WTC11 (cell line): ENCODE measurements at regions not wholly inside any gene's neighbourhood (a gene's known extent, or its start where the extent isn't known, plus 50 kb on each side); places are given as distances from the start of the nearest gene placed in this dataset.

Experiments
- ATAC-seq: fragments of 200-7000 bp; cut with Tn5 transposase; 2 replicates; pipeline ENCODE4 v1.10.0; 2021; ENCODE audit warnings: mild to moderate bottlenecking, moderate library complexity
- CTCF ChIA-PET: fragments of 300-600 bp; sonication (Branson Sonifier 250); formaldehyde crosslinking; loops from one replicate; lab custom pipeline; 2021; ENCODE audit warnings: antibody characterized with exemption; lab: Charles Lee
- POLR2A ChIA-PET: fragments of 350-600 bp; sonication (Branson Sonifier 250); formaldehyde crosslinking; loops from one replicate; lab custom pipeline; 2021; ENCODE audit warnings: antibody characterized with exemption; lab: Charles Lee
- DNase-seq: peaks from one replicate; pipeline ENCODE4 v3.0.0; 2021; ENCODE audit warnings: low spot score
- H3K27ac Mint-ChIP-seq: 2 replicates; pipeline ENCODE4 v1.8.0; 2021; ENCODE audit warnings: mixed read lengths
- H3K27me3 Mint-ChIP-seq: 2 replicates; pipeline ENCODE4 v1.8.0; 2021; ENCODE audit warnings: low read depth, mild to moderate bottlenecking, moderate library complexity, mixed read lengths
- H3K36me3 Mint-ChIP-seq: 2 replicates; pipeline ENCODE4 v1.8.0; 2021; ENCODE audit warnings: mixed read lengths
- H3K4me1 Mint-ChIP-seq: 2 replicates; pipeline ENCODE4 v1.8.0; 2022; ENCODE audit warnings: mixed read lengths
- H3K4me3 Mint-ChIP-seq: 2 replicates; pipeline ENCODE4 v1.8.0; 2021; ENCODE audit warnings: mild to moderate bottlenecking, moderate library complexity, mixed read lengths
- H3K9me3 Mint-ChIP-seq: 2 replicates; pipeline ENCODE4 v1.8.0; 2021; ENCODE audit warnings: mixed read lengths
- ATF1 ChIP-seq: sonication (generic); formaldehyde crosslinking; IDR thresholded peaks from 2 replicates; pipeline ENCODE4 v1.8.1; 2023; ENCODE audit warnings: mild to moderate bottlenecking, moderate library complexity, missing genetic modification reagents
- CREM ChIP-seq: sonication (generic); formaldehyde crosslinking; IDR thresholded peaks from 2 replicates; pipeline ENCODE4 v1.8.1; 2022; ENCODE audit warnings: mild to moderate bottlenecking, missing genetic modification reagents, moderate library complexity
- EMX1 ChIP-seq: fragments of 250-450 bp; sonication (Bioruptor Pico); IDR thresholded peaks from 2 replicates; pipeline ENCODE4 v1.8.0; 2021; ENCODE audit warnings: mild to moderate bottlenecking
- ETV6 ChIP-seq: sonication (generic); formaldehyde crosslinking; IDR thresholded peaks from 2 replicates; pipeline ENCODE4 v1.8.1; 2022; ENCODE audit warnings: mild to moderate bottlenecking, missing genetic modification reagents
- FOXJ3 ChIP-seq: sonication (generic); formaldehyde crosslinking; IDR thresholded peaks from 2 replicates; pipeline ENCODE4 v1.9.0; 2021; ENCODE audit warnings: missing genetic modification reagents, mild to moderate bottlenecking, borderline replicate concordance
- GABPB1 ChIP-seq: sonication (generic); formaldehyde crosslinking; IDR thresholded peaks from 2 replicates; pipeline ENCODE4 v1.8.1; 2023; ENCODE audit warnings: mild to moderate bottlenecking, missing genetic modification reagents
- IRF2 ChIP-seq: sonication (generic); formaldehyde crosslinking; IDR thresholded peaks from 2 replicates; pipeline ENCODE4 v1.8.0; 2022; ENCODE audit warnings: low read depth, missing genetic modification reagents, borderline replicate concordance
- JAZF1 ChIP-seq: fragments of 250-450 bp; sonication (Bioruptor Pico); IDR thresholded peaks from 2 replicates; pipeline ENCODE4 v1.9.0; 2021; ENCODE audit warnings: moderate library complexity, mild to moderate bottlenecking, inconsistent platforms
- JUN ChIP-seq: sonication (generic); formaldehyde crosslinking; IDR thresholded peaks from 2 replicates; pipeline ENCODE4 v1.8.0; 2023; ENCODE audit warnings: mild to moderate bottlenecking, missing genetic modification reagents
- MLX ChIP-seq: sonication (generic); formaldehyde crosslinking; IDR thresholded peaks from 2 replicates; pipeline ENCODE4 v1.8.1; 2023; ENCODE audit warnings: mild to moderate bottlenecking, missing genetic modification reagents, moderate library complexity
- NFATC4 ChIP-seq: fragments of 250-450 bp; sonication (Bioruptor Pico); IDR thresholded peaks from 2 replicates; pipeline ENCODE4 v1.9.0; 2021; ENCODE audit warnings: mild to moderate bottlenecking
- NR1H2 ChIP-seq: sonication (generic); formaldehyde crosslinking; IDR thresholded peaks from 2 replicates; pipeline ENCODE4 v1.9.0; 2021; ENCODE audit warnings: mild to moderate bottlenecking, moderate library complexity, missing genetic modification reagents
- NR3C1 ChIP-seq: sonication (generic); formaldehyde crosslinking; conservative IDR thresholded peaks from 2 replicates; pipeline ENCODE4 v1.8.1; 2023; ENCODE audit warnings: low read depth, mild to moderate bottlenecking, missing genetic modification reagents
- OVOL2 ChIP-seq: fragments of 250-450 bp; sonication (Bioruptor Pico); IDR thresholded peaks from 2 replicates; pipeline ENCODE4 v1.9.0; 2021; ENCODE audit warnings: mild to moderate bottlenecking, borderline replicate concordance
- RELA ChIP-seq: sonication (generic); formaldehyde crosslinking; IDR thresholded peaks from 2 replicates; pipeline ENCODE4 v1.8.1; 2022; ENCODE audit warnings: missing genetic modification reagents, mild to moderate bottlenecking, borderline replicate concordance
- RORB ChIP-seq: fragments of 250-450 bp; sonication (Bioruptor Pico); IDR thresholded peaks from 2 replicates; pipeline ENCODE4 v1.9.0; 2021; ENCODE audit warnings: mild to moderate bottlenecking
- SMAD3 ChIP-seq: sonication (generic); formaldehyde crosslinking; IDR thresholded peaks from 2 replicates; pipeline ENCODE4 v1.8.0; 2022; ENCODE audit warnings: missing genetic modification reagents, mild to moderate bottlenecking, borderline replicate concordance
- TCF7 ChIP-seq: sonication (generic); formaldehyde crosslinking; IDR thresholded peaks from 2 replicates; pipeline ENCODE4 v1.8.0; 2022; ENCODE audit warnings: mild to moderate bottlenecking, low read depth, missing genetic modification reagents, moderate library complexity
- TP53 ChIP-seq: sonication (generic); formaldehyde crosslinking; IDR thresholded peaks from 2 replicates; pipeline ENCODE4 v1.8.1; 2023; ENCODE audit warnings: mild to moderate bottlenecking, missing genetic modification reagents
- ZBTB21 ChIP-seq: sonication (generic); formaldehyde crosslinking; IDR thresholded peaks from 2 replicates; pipeline ENCODE4 v1.8.1; 2023; ENCODE audit warnings: mild to moderate bottlenecking, missing genetic modification reagents, borderline replicate concordance
- ZNF219 ChIP-seq: sonication (generic); formaldehyde crosslinking; IDR thresholded peaks from 2 replicates; pipeline ENCODE4 v1.8.0; 2023; ENCODE audit warnings: missing genetic modification reagents, mild to moderate bottlenecking, borderline replicate concordance
- ZNF263 ChIP-seq: sonication (generic); formaldehyde crosslinking; IDR thresholded peaks from 2 replicates; pipeline ENCODE4 v1.8.1; 2022; ENCODE audit warnings: low read depth, mild to moderate bottlenecking, moderate library complexity, missing genetic modification reagents
- ZNF317 ChIP-seq: sonication (generic); formaldehyde crosslinking; IDR thresholded peaks from 2 replicates; pipeline ENCODE4 v1.8.1; 2023; ENCODE audit warnings: low read depth, mild to moderate bottlenecking, moderate library complexity, missing genetic modification reagents, borderline replicate concordance
- ZNF423 ChIP-seq: fragments of 250-450 bp; sonication (Bioruptor Pico); IDR thresholded peaks from 2 replicates; pipeline ENCODE4 v2.1.2; 2022; ENCODE audit warnings: mild to moderate bottlenecking, moderate library complexity
- TF ChIP-seq, protein P1 (sequence below): sonication (generic); formaldehyde crosslinking; IDR thresholded peaks from 2 replicates; pipeline ENCODE4 v1.8.1; 2022; ENCODE audit warnings: mild to moderate bottlenecking, missing genetic modification reagents, moderate library complexity, borderline replicate concordance
- TF ChIP-seq, protein P2 (sequence below): sonication (generic); formaldehyde crosslinking; conservative IDR thresholded peaks from 2 replicates; pipeline ENCODE4 v1.8.1; 2022; ENCODE audit warnings: mild to moderate bottlenecking, missing genetic modification reagents
- TF ChIP-seq, protein P3 (sequence below): sonication (generic); formaldehyde crosslinking; IDR thresholded peaks from 2 replicates; pipeline ENCODE4 v1.8.0; 2022; ENCODE audit warnings: mild to moderate bottlenecking, missing genetic modification reagents
- TF ChIP-seq, protein P4 (sequence below): fragments of 250-450 bp; sonication (Bioruptor Pico); IDR thresholded peaks from 2 replicates; pipeline ENCODE4 v1.8.0; 2021; ENCODE audit warnings: mild to moderate bottlenecking
- TF ChIP-seq, protein P5 (sequence below): fragments of 250-450 bp; sonication (Bioruptor Pico); conservative IDR thresholded peaks from 2 replicates; pipeline ENCODE4 v1.9.0; 2021; ENCODE audit warnings: mild to moderate bottlenecking

GRCh38 chrY:15773579-15773978 is 1249.2 kb downstream of the NLGN4Y start:
- Mint-ChIP-seq H3K4me1 (peaks cover 35% of the 10 kb centered on the region), H3K36me3 (no peaks in the 10 kb centered on the region), H3K4me3 (no peak overlapping the region), H3K27ac (no peak overlapping the region), H3K27me3 (peaks cover 15% of the 10 kb centered on the region), H3K9me3 (peaks cover 3% of the 10 kb centered on the region; the same call in 1 of the 2 replicates)
- ATAC-seq (peak; percentile 62), DNase-seq (no peak)
- TF ChIP-seq RELA (CRISPR knock-in tag) (no peak), OVOL2 (CRISPR knock-in tag) (no peak), ATF1 (CRISPR knock-in tag) (no peak), ZBTB21 (CRISPR knock-in tag) (no peak), TCF7 (CRISPR knock-in tag) (no peak), FOXJ3 (no peak), NFATC4 (CRISPR knock-in tag) (no peak), JUN (CRISPR knock-in tag) (no peak), SMAD3 (no peak), RORB (no peak), IRF2 (CRISPR knock-in tag) (no peak), JAZF1 (CRISPR knock-in tag) (no peak), ZNF219 (CRISPR knock-in tag) (no peak), TP53 (CRISPR knock-in tag) (no peak), ZNF317 (CRISPR knock-in tag) (no peak), ZNF263 (no peak), ZNF423 (CRISPR knock-in tag) (no peak)
- TF ChIP-seq, protein P1, sequence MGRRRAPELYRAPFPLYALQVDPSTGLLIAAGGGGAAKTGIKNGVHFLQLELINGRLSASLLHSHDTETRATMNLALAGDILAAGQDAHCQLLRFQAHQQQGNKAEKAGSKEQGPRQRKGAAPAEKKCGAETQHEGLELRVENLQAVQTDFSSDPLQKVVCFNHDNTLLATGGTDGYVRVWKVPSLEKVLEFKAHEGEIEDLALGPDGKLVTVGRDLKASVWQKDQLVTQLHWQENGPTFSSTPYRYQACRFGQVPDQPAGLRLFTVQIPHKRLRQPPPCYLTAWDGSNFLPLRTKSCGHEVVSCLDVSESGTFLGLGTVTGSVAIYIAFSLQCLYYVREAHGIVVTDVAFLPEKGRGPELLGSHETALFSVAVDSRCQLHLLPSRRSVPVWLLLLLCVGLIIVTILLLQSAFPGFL = no peak
- TF ChIP-seq, protein P2, sequence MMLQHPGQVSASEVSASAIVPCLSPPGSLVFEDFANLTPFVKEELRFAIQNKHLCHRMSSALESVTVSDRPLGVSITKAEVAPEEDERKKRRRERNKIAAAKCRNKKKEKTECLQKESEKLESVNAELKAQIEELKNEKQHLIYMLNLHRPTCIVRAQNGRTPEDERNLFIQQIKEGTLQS (CRISPR knock-in tag) = no peak
- ChIA-PET CTCF (no interaction called here), POLR2A (no interaction called here)

- Mint-ChIP-seq H3K27ac (no peak overlapping the region), H3K4me3 (no peak overlapping the region), H3K4me1 (peaks cover 35% of the 10 kb centered on the region), H3K9me3 (peaks cover 8% of the 10 kb centered on the region), H3K36me3 (no peaks in the 10 kb centered on the region; the same call in 1 of the 2 replicates), H3K27me3 (peaks cover 15% of the 10 kb centered on the region)
- no peak for ATAC-seq
- POLR2A ChIA-PET = no interaction called here
- no peak for DNase-seq
- CTCF ChIA-PET = no interaction called here
- TF ChIP-seq CREM (CRISPR knock-in tag) = no peak
- TF ChIP-seq, protein P3, sequence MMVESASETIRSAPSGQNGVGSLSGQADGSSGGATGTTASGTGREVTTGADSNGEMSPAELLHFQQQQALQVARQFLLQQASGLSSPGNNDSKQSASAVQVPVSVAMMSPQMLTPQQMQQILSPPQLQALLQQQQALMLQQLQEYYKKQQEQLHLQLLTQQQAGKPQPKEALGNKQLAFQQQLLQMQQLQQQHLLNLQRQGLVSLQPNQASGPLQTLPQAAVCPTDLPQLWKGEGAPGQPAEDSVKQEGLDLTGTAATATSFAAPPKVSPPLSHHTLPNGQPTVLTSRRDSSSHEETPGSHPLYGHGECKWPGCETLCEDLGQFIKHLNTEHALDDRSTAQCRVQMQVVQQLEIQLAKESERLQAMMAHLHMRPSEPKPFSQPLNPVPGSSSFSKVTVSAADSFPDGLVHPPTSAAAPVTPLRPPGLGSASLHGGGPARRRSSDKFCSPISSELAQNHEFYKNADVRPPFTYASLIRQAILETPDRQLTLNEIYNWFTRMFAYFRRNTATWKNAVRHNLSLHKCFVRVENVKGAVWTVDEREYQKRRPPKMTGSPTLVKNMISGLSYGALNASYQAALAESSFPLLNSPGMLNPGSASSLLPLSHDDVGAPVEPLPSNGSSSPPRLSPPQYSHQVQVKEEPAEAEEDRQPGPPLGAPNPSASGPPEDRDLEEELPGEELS = no peak
- TF ChIP-seq, protein P4, sequence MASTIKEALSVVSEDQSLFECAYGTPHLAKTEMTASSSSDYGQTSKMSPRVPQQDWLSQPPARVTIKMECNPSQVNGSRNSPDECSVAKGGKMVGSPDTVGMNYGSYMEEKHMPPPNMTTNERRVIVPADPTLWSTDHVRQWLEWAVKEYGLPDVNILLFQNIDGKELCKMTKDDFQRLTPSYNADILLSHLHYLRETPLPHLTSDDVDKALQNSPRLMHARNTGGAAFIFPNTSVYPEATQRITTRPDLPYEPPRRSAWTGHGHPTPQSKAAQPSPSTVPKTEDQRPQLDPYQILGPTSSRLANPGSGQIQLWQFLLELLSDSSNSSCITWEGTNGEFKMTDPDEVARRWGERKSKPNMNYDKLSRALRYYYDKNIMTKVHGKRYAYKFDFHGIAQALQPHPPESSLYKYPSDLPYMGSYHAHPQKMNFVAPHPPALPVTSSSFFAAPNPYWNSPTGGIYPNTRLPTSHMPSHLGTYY = no peak
- TF ChIP-seq NR3C1 (CRISPR knock-in tag) = no peak
- TF ChIP-seq, protein P5, sequence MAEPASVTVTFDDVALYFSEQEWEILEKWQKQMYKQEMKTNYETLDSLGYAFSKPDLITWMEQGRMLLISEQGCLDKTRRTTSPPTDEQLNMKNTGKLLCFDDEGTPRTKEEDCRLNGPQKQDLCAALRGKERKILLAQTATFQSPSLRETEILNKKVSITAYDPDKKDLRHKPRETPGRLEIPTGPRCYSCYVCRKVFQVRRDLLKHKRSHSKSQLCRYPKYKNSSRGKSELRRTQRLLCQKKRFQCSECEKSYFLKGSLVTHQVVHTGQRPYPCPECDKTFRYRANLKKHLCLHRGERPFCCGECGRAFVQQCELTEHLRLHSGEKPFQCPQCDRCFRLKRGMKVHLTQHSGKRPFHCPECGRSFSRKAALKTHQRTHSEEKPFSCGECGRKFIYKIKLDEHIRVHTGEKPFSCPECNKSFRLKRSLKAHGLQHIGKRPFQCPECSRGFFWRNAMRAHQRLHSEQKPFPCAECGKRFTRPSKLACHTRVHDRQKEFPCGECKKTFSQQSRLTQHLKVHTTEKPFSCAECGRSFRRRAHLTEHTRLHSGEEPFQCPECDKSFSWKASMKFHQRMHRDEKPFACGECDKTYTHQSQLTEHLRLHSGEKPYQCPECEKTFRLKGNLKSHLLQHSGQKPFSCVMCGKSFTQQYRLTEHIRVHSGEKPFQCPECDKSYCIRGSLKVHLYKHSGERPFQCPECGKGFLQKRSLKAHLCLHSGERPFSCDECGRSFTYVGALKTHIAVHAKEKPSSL = no peak
- TF ChIP-seq MLX (CRISPR knock-in tag) = no peak
- TF ChIP-seq EMX1 (CRISPR knock-in tag) = no peak
- TF ChIP-seq TP53 (CRISPR knock-in tag) = no peak
- no peak for TF ChIP-seq ZNF423 (CRISPR knock-in tag)
- TF ChIP-seq NFATC4 (CRISPR knock-in tag) = no peak
- no peak for TF ChIP-seq ETV6 (CRISPR knock-in tag)
- no peak for TF ChIP-seq GABPB1
- no peak for TF ChIP-seq NR1H2
Measured at GRCh38 chrY:15775880-15776279, 1251.6 kb downstream of the NLGN4Y start.
